Esophagus muscularis mucosa (tissue), 3 donors: ENCODE measurements at regions not wholly inside any gene's neighbourhood (a gene's known extent, or its start where the extent isn't known, plus 50 kb on each side); places are given as distances from the start of the nearest gene placed in this dataset.

Experiments used
- CTCF ChIP-seq, 3 experiments: fragments of 200-600 bp in 2 of 3; fragments of 450-650 bp in 1 of 3; sonication (generic) in 2 of 3; IDR thresholded peaks; one replicate each; pipeline ENCODE4 v1.5.1; 2017 to 2019; ENCODE audit warnings: antibody characterized with exemption in 3 of 3, mild to moderate bottlenecking in 2 of 3, moderate library complexity in 1 of 3
- POLR2A ChIP-seq: fragments of 450-650 bp; IDR thresholded peaks from one replicate; pipeline ENCODE4 v1.6.1; 2017; ENCODE audit warnings: antibody characterized with exemption, moderate library complexity, mild to moderate bottlenecking, low read depth

- no peak for TF ChIP-seq POLR2A
- TF ChIP-seq CTCF (IDR thresholded peaks at IDR 0.05) = no peak
These were observed 172.9 kb upstream of the NAMPT start for GRCh38 chr7:106457678-106458077.
